Calu3 (cell line): ENCODE measurements at regions not wholly inside any gene's neighbourhood (a gene's known extent, or its start where the extent isn't known, plus 50 kb on each side); places are given as distances from the start of the nearest gene placed in this dataset.
"Not testable (repeated sequence)": the region's sequence is repeated elsewhere in the genome, so short reads cannot be mapped to it uniquely, and the experiment has no call there.

Experiments
- BruUV-seq: library from RNA; stranded (reverse); fragments of 400-500 nt; replicated peaks from 2 replicates; lab custom pipeline; 2021; lab: Mats Ljungman, UMichigan
- CTCF ChIA-PET: fragments of 300-600 bp; sonication (Branson Sonifier 250); formaldehyde crosslinking; loops from one replicate; lab custom pipeline; 2022; ENCODE audit warnings: antibody characterized with exemption; lab: Charles Lee
- DNase-seq: peaks from one replicate; pipeline ENCODE4 v3.0.0; 2022
- H3K27ac Mint-ChIP-seq: one replicate; pipeline ENCODE4 v1.8.0; 2022; ENCODE audit warnings: mixed read lengths; ENCODE audit not compliant: unreplicated experiment
- H3K27me3 Mint-ChIP-seq: one replicate; pipeline ENCODE4 v1.8.0; 2022; ENCODE audit warnings: mixed read lengths; ENCODE audit not compliant: unreplicated experiment
- H3K36me3 Mint-ChIP-seq: one replicate; pipeline ENCODE4 v1.8.0; 2022; ENCODE audit warnings: mild to moderate bottlenecking, moderate library complexity, mixed read lengths; ENCODE audit not compliant: insufficient read depth, unreplicated experiment
- H3K4me1 Mint-ChIP-seq: one replicate; pipeline ENCODE4 v1.8.0; 2022; ENCODE audit warnings: mild to moderate bottlenecking, low read depth, mixed read lengths; ENCODE audit not compliant: unreplicated experiment
- H3K4me3 Mint-ChIP-seq: one replicate; pipeline ENCODE4 v1.8.0; 2022; ENCODE audit warnings: mild to moderate bottlenecking, low read depth, moderate library complexity, mixed read lengths; ENCODE audit not compliant: unreplicated experiment
- H3K9me3 Mint-ChIP-seq: one replicate; pipeline ENCODE4 v1.8.0; 2022; ENCODE audit warnings: low read depth, mixed read lengths; ENCODE audit not compliant: unreplicated experiment
- CTCF ChIP-seq: fragments of 200-600 bp; IDR thresholded peaks from one replicate; pipeline ENCODE4 v1.8.0; 2022; ENCODE audit warnings: antibody characterized with exemption; ENCODE audit not compliant: unreplicated experiment
- intact Hi-C: fragments of 100-400 bp; cut with micrococcal nuclease; formaldehyde crosslinking; loops from one replicate; pipeline ENCODE4 v1.10.0; 2022; ENCODE audit not compliant: unreplicated experiment

GRCh38 chr14:106185837-106186233 lies 659.5 kb downstream of the TMEM121 start:
- H3K36me3 Mint-ChIP-seq = no peaks in the 10 kb centered on the region
- no peak overlapping the region for H3K4me3 Mint-ChIP-seq
- H3K9me3 Mint-ChIP-seq = no peaks in the 10 kb centered on the region
- no TSS peak for BruUV-seq
- no peaks in the 10 kb centered on the region for H3K4me1 Mint-ChIP-seq
- DNase-seq = peak; percentile 18
- H3K27me3 Mint-ChIP-seq = peaks cover 73% of the 10 kb centered on the region
- no peak overlapping the region for H3K27ac Mint-ChIP-seq
- intact Hi-C loops = no loop called here
- CTCF ChIA-PET = no interaction called here
- no peak for TF ChIP-seq CTCF

- no peak for DNase-seq
- no peak for TF ChIP-seq CTCF
- peaks cover 63% of the 10 kb centered on the region for H3K27me3 Mint-ChIP-seq
- H3K36me3 Mint-ChIP-seq = no peaks in the 10 kb centered on the region
- H3K4me1 Mint-ChIP-seq = no peaks in the 10 kb centered on the region
- no peaks in the 10 kb centered on the region for H3K9me3 Mint-ChIP-seq
- CTCF ChIA-PET = no interaction called here
- intact Hi-C loops = no loop called here
- no peak overlapping the region for H3K4me3 Mint-ChIP-seq
- no peak overlapping the region for H3K27ac Mint-ChIP-seq
- BruUV-seq = no TSS peak
These were observed 660.8 kb downstream of the TMEM121 start for GRCh38 chr14:106187216-106187615.

- CTCF ChIA-PET = not testable (repeated sequence)
These were observed 666.3 kb downstream of the TMEM121 start for GRCh38 chr14:106192701-106193100.

GRCh38 chr14:106196459-106196858 lies 670.1 kb downstream of the TMEM121 start:
- peaks cover 59% of the 10 kb centered on the region for H3K27me3 Mint-ChIP-seq
- intact Hi-C loops, H3K27ac Mint-ChIP-seq, H3K4me1 Mint-ChIP-seq, H3K9me3 Mint-ChIP-seq, H3K36me3 Mint-ChIP-seq, CTCF ChIA-PET, H3K4me3 Mint-ChIP-seq, BruUV-seq: not testable (repeated sequence)
- peak; percentile 7 for DNase-seq

More at GRCh38 chr14:106192701-106193100, 666.3 kb downstream of the TMEM121 start:
- intact Hi-C loops, H3K4me3 Mint-ChIP-seq, H3K9me3 Mint-ChIP-seq, H3K36me3 Mint-ChIP-seq, DNase-seq, H3K27ac Mint-ChIP-seq, H3K4me1 Mint-ChIP-seq, BruUV-seq: not testable (repeated sequence)
- H3K27me3 Mint-ChIP-seq = peaks cover 44% of the 10 kb centered on the region

- H3K36me3 Mint-ChIP-seq, CTCF ChIA-PET, DNase-seq, H3K27ac Mint-ChIP-seq, intact Hi-C loops, BruUV-seq, H3K4me3 Mint-ChIP-seq, H3K4me1 Mint-ChIP-seq, H3K9me3 Mint-ChIP-seq: not testable (repeated sequence)
- H3K27me3 Mint-ChIP-seq = peaks cover 67% of the 10 kb centered on the region
These were observed 670.9 kb downstream of the TMEM121 start for GRCh38 chr14:106197264-106197663.

- no peak for TF ChIP-seq CTCF
- Mint-ChIP-seq H3K27me3 (peaks cover 82% of the 10 kb centered on the region), H3K4me1 (no peaks in the 10 kb centered on the region), H3K4me3 (no peak overlapping the region), H3K27ac (no peak overlapping the region), H3K9me3 (no peaks in the 10 kb centered on the region), H3K36me3 (no peaks in the 10 kb centered on the region)
- intact Hi-C loops = no loop called here
- no peak for DNase-seq
- CTCF ChIA-PET = no interaction called here
- no TSS peak for BruUV-seq
These were observed 672.7 kb downstream of the TMEM121 start for GRCh38 chr14:106199097-106199496.
